ENCODE measurements at regions not wholly inside any gene's neighbourhood (a gene's known extent, or its start where the extent isn't known, plus 50 kb on each side); places are given as distances from the start of the nearest gene placed in this dataset.

DNA sequence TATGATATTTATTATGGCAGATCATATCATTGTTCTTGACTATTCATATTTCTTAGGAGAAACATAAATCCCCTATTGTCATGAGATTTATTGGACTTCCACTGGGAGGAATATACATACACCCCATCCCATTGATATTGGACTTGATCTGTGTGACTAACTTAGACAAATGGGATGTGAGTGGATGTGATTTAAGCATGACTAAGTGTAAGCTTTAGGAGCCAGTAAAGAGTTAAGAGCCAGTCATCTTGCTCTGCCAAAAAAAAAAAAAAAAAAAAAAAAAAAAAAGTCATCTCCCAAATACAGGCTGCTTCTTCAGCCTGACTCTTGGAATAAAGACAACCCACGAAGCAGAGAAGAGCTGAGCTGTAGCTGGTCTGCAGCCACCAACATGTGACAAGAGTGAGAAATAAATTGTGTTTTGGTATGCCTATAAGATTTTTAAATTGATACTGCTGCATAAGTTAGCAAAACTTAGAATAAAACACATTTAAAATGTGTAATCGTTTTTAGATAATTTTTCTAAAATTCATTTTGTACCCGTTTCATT, 595.0 kb upstream of the LRRC4C start:
- in situ Hi-C loops (cut with HindIII; ENCODE audit: low pct_unique_long_range_greater_than_20kb, low sequenced_read_pairs), result no loop called here

GRCh38 chr11:42055606-42056005, 596.2 kb upstream of the LRRC4C start:
- in situ Hi-C loops (cut with HindIII; ENCODE audit: low pct_unique_long_range_greater_than_20kb, low sequenced_read_pairs), result no loop called here
- no peak for DNase-seq (ENCODE audit: low read depth)

More for the DNA sequence above, 595.0 kb upstream of the LRRC4C start:
- DNase-seq (ENCODE audit: low read depth), result no peak

- no peak for DNase-seq (ENCODE audit: low read depth)
- in situ Hi-C loops (cut with HindIII; ENCODE audit: low pct_unique_long_range_greater_than_20kb, low sequenced_read_pairs), result no loop called here
Observed at GRCh38 chr11:42058794-42059193, 599.3 kb upstream of the LRRC4C start.

DNA sequence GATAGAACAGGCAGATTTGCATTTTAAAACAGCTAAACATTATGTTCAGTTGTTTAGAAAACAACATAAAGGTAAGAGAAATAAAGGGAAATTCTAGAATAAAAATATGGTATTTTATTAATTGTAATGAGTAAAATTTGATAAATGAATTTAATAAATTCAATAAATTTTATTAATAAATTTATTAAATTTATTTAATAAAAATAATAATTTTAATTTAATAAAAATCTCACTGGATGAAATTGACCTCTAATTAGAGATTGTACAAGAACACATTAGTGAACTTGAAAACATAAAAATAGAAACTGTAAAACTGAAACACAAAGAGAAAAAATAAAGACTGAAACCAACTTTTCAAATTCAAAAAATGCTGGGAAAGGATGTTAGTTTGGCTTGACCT, 605.7 kb upstream of the LRRC4C start:
- in situ Hi-C loops (cut with HindIII; ENCODE audit: low pct_unique_long_range_greater_than_20kb, low sequenced_read_pairs), result no loop called here
- no peak for DNase-seq (ENCODE audit: low read depth)

DNA sequence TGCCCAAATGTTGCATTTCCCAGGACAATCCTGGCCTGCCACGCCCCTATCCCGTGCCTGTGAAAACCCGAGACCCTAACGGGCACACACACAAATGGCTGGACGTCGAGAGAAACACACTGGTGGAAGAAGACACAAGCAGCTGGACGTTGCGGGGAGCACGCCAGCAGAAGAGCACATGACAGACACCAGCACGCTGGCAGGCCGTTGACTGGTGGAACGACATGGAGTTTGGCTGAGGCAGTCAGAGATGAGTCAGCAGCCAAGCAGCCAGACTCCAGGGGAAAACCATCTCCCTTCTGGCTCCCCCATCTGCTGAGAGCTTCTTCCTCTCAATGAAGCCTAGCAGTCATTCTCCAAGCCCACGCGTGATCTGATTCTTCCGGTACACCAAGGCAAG, 606.7 kb upstream of the LRRC4C start:
- peak; percentile 62 for DNase-seq (ENCODE audit: low read depth)
- in situ Hi-C loops (cut with HindIII; ENCODE audit: low pct_unique_long_range_greater_than_20kb, low sequenced_read_pairs), result no loop called here

DNA sequence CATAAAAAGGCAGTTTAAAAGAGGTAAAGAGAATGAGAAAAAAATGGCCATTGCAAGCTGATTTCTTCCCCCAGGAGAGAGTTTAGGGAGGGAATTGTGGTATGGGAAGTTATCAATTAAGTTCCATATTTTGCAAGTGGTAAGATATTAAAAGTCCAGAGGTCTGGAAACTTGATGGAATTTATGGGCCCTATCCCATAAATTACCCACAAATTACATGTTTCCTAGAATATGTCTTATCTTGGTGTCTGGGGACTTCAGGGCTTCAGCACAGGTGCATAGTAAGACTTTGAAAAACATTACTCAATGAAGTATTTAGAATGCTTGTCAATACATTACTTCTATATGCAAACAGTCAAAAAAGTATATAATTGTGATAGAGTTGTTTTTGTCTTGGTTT, 614.9 kb upstream of the LRRC4C start:
- DNase-seq (ENCODE audit: low read depth), result no peak
- in situ Hi-C loops (cut with HindIII; ENCODE audit: low pct_unique_long_range_greater_than_20kb, low sequenced_read_pairs), result no loop called here

DNA sequence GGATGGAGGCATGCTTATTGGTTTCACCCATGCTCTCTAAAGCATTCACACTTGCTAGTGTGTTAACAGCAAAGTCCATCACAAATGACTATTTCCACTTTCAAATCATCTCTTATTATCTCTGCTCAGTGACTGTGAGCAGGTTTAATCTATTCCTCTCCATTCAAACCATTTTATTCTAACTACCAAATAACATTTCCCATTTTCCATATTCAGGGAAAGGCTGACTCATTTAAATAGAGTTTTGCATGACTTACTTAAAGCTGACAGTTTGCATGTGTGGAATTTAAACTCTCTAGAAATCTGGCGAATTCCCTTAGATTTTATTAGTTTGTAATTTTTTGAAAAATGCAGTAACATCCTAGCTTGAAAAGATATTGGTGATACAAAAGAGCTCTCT, 615.7 kb upstream of the LRRC4C start:
- no peak for DNase-seq (ENCODE audit: low read depth)
- in situ Hi-C loops (cut with HindIII; ENCODE audit: low pct_unique_long_range_greater_than_20kb, low sequenced_read_pairs), result no loop called here

DNA sequence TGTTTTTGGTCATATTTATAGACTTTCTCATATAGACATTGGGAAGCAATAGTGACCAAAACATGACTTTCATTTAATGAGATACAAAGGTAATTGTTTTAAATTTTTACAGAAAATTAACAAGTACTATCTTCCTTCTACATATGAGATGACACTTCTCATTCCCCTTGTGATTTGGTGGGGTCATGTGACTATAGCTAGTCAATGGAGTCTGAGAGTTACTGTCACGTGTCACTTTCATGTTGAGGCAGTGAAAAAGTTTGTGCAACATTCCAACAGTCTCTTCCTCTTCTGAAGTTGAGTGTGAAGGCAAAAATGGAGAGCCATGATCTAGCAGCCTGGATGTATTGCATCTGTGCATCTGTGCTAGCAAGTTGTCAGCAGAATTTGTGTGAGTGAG, 618.3 kb upstream of the LRRC4C start:
- no peak for DNase-seq (ENCODE audit: low read depth)
- in situ Hi-C loops (cut with HindIII; ENCODE audit: low pct_unique_long_range_greater_than_20kb, low sequenced_read_pairs), result no loop called here

- in situ Hi-C loops (cut with HindIII; ENCODE audit: low pct_unique_long_range_greater_than_20kb, low sequenced_read_pairs), result no loop called here
- DNase-seq (ENCODE audit: low read depth), result no peak
Observed at GRCh38 chr11:42085736-42086135, 626.3 kb upstream of the LRRC4C start.

- DNase-seq (ENCODE audit: low read depth), result no peak
- in situ Hi-C loops (cut with HindIII; ENCODE audit: low pct_unique_long_range_greater_than_20kb, low sequenced_read_pairs), result no loop called here
Observed at GRCh38 chr11:42093541-42093940, 634.1 kb upstream of the LRRC4C start.

GRCh38 chr11:42098075-42098474, 638.6 kb upstream of the LRRC4C start:
- DNase-seq (ENCODE audit: low read depth), result no peak
- in situ Hi-C loops (cut with HindIII; ENCODE audit: low pct_unique_long_range_greater_than_20kb, low sequenced_read_pairs), result no loop called here

- DNase-seq (ENCODE audit: low read depth), result no peak
- in situ Hi-C loops (cut with HindIII; ENCODE audit: low pct_unique_long_range_greater_than_20kb, low sequenced_read_pairs), result no loop called here
Observed at GRCh38 chr11:42112866-42113265, 653.4 kb upstream of the LRRC4C start.

DNA sequence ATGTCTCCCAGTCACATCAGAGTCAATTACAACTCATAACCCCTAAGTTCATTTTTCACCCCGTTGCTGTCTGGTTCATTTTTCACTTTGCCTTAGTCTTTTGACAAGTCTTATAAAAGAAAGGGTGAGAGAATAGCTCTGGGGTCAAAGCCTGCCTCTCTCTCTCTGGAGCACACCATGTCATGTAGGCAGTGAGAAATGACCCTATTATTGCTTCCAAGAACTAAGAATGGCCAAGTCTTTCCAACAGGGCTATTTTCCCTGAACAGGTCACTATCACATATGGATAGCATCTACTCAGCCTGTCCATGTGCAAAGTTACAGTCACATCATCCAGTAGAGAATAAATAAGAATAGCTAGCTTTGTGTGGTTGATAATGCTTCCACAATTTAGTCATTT, 655.5 kb upstream of the LRRC4C start:
- in situ Hi-C loops (cut with HindIII; ENCODE audit: low pct_unique_long_range_greater_than_20kb, low sequenced_read_pairs), result no loop called here
- no peak for DNase-seq (ENCODE audit: low read depth)

DNA sequence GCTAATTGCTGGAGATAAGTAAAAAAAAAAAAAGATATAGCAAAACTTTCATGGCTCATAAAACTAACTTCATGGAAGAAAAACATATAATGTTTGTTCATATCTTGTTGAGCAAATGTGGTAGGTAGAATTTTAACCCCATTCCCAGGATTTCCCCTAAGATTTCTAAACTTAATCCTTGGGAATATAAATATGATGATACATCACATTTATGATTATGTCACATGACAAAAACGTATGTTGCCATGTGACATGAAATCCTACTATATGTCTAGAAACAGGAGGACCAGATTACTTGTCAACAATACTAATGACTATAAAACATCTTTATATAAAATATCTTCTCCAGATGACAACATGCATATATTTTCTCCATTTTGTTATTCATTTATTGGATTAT, 679.0 kb upstream of the LRRC4C start:
- in situ Hi-C loops (cut with HindIII; ENCODE audit: low pct_unique_long_range_greater_than_20kb, low sequenced_read_pairs), result no loop called here
- no peak for DNase-seq (ENCODE audit: low read depth)

GRCh38 chr11:42145311-42145710, 685.9 kb upstream of the LRRC4C start:
- DNase-seq (ENCODE audit: low read depth), result no peak
- in situ Hi-C loops (cut with HindIII; ENCODE audit: low pct_unique_long_range_greater_than_20kb, low sequenced_read_pairs), result no loop called here

DNA sequence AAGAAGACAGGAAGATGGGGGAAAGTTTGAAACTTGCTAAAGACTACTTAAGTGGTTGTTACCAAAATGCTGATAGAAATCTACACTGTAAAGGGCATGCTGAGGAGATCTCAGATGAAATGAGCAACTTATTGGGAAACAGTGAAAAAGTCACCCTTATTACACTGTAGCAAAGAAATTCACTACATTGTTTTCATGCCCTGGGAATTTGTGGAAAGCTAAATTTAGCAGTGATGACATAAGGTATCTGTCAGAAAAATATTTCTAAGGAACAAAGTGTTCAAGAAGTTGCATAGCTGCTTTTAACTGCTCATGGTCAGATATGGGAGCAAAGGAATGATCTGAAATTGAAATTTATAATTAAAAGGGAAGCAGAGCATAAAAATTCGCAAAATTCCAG, 702.4 kb upstream of the LRRC4C start:
- in situ Hi-C loops (cut with HindIII; ENCODE audit: low pct_unique_long_range_greater_than_20kb, low sequenced_read_pairs), result no loop called here
- no peak for DNase-seq (ENCODE audit: low read depth)

GRCh38 chr11:42169191-42169590, 709.7 kb upstream of the LRRC4C start:
- DNase-seq (ENCODE audit: low read depth), result no peak
- in situ Hi-C loops (cut with HindIII; ENCODE audit: low pct_unique_long_range_greater_than_20kb, low sequenced_read_pairs), result no loop called here

DNA sequence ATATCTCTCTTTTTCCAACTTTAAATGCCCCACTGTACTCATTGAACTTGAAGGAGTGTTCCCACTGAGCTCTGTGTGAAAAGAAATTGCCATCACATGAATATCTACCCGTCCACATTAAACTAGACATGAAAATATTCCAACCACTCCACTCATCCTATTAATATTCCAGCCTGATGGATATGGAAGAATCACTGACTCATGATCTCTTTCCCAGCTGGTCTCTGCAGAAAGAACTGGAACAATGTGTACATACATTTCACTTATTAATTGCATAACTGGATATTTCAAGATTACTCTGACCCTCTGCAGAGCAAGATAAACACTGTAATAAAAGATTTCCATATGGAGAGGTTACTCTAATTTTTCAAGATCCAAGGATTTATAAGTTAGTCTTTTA, 711.1 kb upstream of the LRRC4C start:
- in situ Hi-C loops (cut with HindIII; ENCODE audit: low pct_unique_long_range_greater_than_20kb, low sequenced_read_pairs), result no loop called here
- no peak for DNase-seq (ENCODE audit: low read depth)

- DNase-seq (ENCODE audit: low read depth), result no peak
- in situ Hi-C loops (cut with HindIII; ENCODE audit: low pct_unique_long_range_greater_than_20kb, low sequenced_read_pairs), result no loop called here
Observed at GRCh38 chr11:42171046-42171445, 711.6 kb upstream of the LRRC4C start.

- DNase-seq (ENCODE audit: low read depth), result no peak
- in situ Hi-C loops (cut with HindIII; ENCODE audit: low pct_unique_long_range_greater_than_20kb, low sequenced_read_pairs), result no loop called here
Observed at GRCh38 chr11:42172441-42172840, 713.0 kb upstream of the LRRC4C start.

DNA sequence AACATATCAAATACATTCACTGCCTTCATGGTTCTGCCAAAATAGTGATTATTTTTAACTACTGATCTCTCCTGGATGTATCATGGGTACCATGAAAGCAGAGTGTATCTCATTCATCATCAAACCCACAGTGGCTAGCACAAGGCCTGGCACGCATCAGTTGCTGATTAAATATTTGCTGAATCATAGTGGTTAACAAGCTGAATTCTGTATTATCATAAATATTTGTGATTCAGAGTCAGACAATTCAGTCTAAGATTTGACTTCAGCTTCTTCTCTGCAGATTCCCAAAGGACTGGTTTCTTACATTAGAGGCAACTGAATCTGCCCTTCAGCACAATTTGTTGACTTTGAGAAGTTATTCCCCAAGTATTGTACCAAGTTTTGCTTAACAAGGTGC, 715.8 kb upstream of the LRRC4C start:
- in situ Hi-C loops (cut with HindIII; ENCODE audit: low pct_unique_long_range_greater_than_20kb, low sequenced_read_pairs), result no loop called here
- DNase-seq (ENCODE audit: low read depth), result peak; percentile 10

Data from Caki2 (cell line).